ENCODE measurements at regions not wholly inside any gene's neighbourhood (a gene's known extent, or its start where the extent isn't known, plus 50 kb on each side); places are given as distances from the start of the nearest gene placed in this dataset.
"Not testable (repeated sequence)": the region's sequence is repeated elsewhere in the genome, so short reads cannot be mapped to it uniquely, and the experiment has no call there.

DNA sequence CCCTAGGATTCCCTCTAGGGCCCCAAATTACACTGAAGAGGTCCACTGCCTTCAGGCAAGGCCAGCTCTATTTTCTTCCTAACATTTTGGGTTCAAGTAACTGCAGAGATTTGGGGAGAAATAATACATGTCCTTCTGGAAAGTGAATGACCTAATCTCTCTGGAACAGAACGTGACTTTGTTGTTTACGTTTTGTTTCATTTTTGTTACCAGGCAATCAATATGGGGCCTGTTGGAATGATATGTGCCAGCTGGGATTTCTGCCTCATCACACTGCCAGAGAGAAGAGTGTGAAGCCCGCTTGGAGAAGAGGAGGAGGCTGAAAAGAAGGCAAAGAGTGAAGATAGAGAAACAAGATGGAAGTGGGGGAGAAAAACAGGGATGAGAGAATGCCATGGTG is 116.7 kb downstream of the FASLG start:
- H3K4me3 ChIP-seq (ENCODE audit: low read length in 2 of 2): no peak overlapping the region
- H3K9me3 ChIP-seq (ENCODE audit: control insufficient read depth in 2 of 2, low read length in 2 of 2): no peaks in the 10 kb centered on the region
- H3K4me1 ChIP-seq (ENCODE audit: control insufficient read depth, insufficient read depth, low read length): no peaks in the 10 kb centered on the region
- H3K27ac ChIP-seq (ENCODE audit: low read length): peak overlapping the region; percentile 8
- H3K27me3 ChIP-seq (ENCODE audit: control insufficient read depth in 1 of 2, insufficient read depth in 2 of 2, low read length in 2 of 2): no peaks in the 10 kb centered on the region
- H3K36me3 ChIP-seq (ENCODE audit: control insufficient read depth in 2 of 2, insufficient read depth in 2 of 2, low read length in 2 of 2): no peaks in the 10 kb centered on the region
- no peak overlapping the region for H3K9ac ChIP-seq (ENCODE audit: low read length in 2 of 2)

DNA sequence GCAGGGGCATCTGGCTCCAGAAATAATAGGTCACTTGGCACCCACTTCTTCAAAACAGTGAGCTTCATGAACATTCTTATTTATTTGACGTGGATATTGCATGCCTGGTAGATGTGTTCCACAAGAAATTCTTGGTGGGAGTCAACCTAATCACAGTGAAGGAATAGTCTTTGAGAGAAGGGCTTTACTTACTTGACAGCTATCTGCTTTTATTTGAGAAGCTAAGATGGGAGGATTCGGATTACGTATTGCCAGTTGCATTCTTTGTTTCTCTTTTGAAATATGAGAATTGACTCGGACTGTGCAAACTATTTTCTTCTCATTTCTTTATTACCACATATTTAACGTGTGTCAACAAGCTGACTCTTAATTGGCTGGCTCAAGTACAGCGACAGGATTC is 117.2 kb downstream of the FASLG start:
- Histone ChIP-seq H3K9me3 (ENCODE audit: control insufficient read depth in 2 of 2, low read length in 2 of 2) (no peaks in the 10 kb centered on the region), H3K27ac (ENCODE audit: low read length) (no peak overlapping the region), H3K4me1 (ENCODE audit: control insufficient read depth, insufficient read depth, low read length) (no peaks in the 10 kb centered on the region), H3K36me3 (ENCODE audit: control insufficient read depth in 2 of 2, insufficient read depth in 2 of 2, low read length in 2 of 2) (no peaks in the 10 kb centered on the region), H3K9ac (ENCODE audit: low read length in 2 of 2) (no peak overlapping the region), H3K4me3 (ENCODE audit: low read length in 2 of 2) (no peak overlapping the region), H3K27me3 (ENCODE audit: control insufficient read depth in 1 of 2, insufficient read depth in 2 of 2, low read length in 2 of 2) (no peaks in the 10 kb centered on the region)

- no peaks in the 10 kb centered on the region for H3K36me3 ChIP-seq (ENCODE audit: control insufficient read depth in 2 of 2, insufficient read depth in 2 of 2, low read length in 2 of 2)
- no peaks in the 10 kb centered on the region for H3K27me3 ChIP-seq (ENCODE audit: control insufficient read depth in 1 of 2, insufficient read depth in 2 of 2, low read length in 2 of 2)
- no peaks in the 10 kb centered on the region for H3K4me1 ChIP-seq (ENCODE audit: control insufficient read depth, insufficient read depth, low read length)
- peaks cover 0 to 2% of the 10 kb centered on the region in 2 donors for H3K9me3 ChIP-seq (ENCODE audit: control insufficient read depth in 2 of 2, low read length in 2 of 2)
- no peak overlapping the region for H3K4me3 ChIP-seq (ENCODE audit: low read length in 2 of 2)
- no peak overlapping the region for H3K27ac ChIP-seq (ENCODE audit: low read length)
- H3K9ac ChIP-seq (ENCODE audit: low read length in 2 of 2): no peak overlapping the region
Measured at GRCh38 chr1:172777767-172778166, 118.9 kb downstream of the FASLG start.

- Histone ChIP-seq H3K4me1 (ENCODE audit: control insufficient read depth, insufficient read depth, low read length) (no peaks in the 10 kb centered on the region), H3K9ac (ENCODE audit: low read length in 2 of 2) (no peak overlapping the region), H3K36me3 (ENCODE audit: control insufficient read depth in 2 of 2, insufficient read depth in 2 of 2, low read length in 2 of 2) (no peaks in the 10 kb centered on the region), H3K4me3 (ENCODE audit: low read length in 2 of 2) (no peak overlapping the region), H3K9me3 (ENCODE audit: control insufficient read depth in 2 of 2, low read length in 2 of 2) (peaks cover 0 to 6% of the 10 kb centered on the region in 2 donors), H3K27ac (ENCODE audit: low read length) (no peak overlapping the region), H3K27me3 (ENCODE audit: control insufficient read depth in 1 of 2, insufficient read depth in 2 of 2, low read length in 2 of 2) (no peaks in the 10 kb centered on the region)
Measured at GRCh38 chr1:172778456-172779455, 119.9 kb downstream of the FASLG start.

- H3K9ac ChIP-seq (ENCODE audit: low read length in 2 of 2): no peak overlapping the region
- no peaks in the 10 kb centered on the region for H3K4me1 ChIP-seq (ENCODE audit: control insufficient read depth, insufficient read depth, low read length)
- no peak overlapping the region for H3K4me3 ChIP-seq (ENCODE audit: low read length in 2 of 2)
- H3K27me3 ChIP-seq (ENCODE audit: control insufficient read depth in 1 of 2, insufficient read depth in 2 of 2, low read length in 2 of 2): no peaks in the 10 kb centered on the region
- no peak overlapping the region for H3K27ac ChIP-seq (ENCODE audit: low read length)
- H3K9me3 ChIP-seq (ENCODE audit: control insufficient read depth in 2 of 2, low read length in 2 of 2): peaks cover 0 to 6% of the 10 kb centered on the region in 2 donors
- no peaks in the 10 kb centered on the region for H3K36me3 ChIP-seq (ENCODE audit: control insufficient read depth in 2 of 2, insufficient read depth in 2 of 2, low read length in 2 of 2)
Measured at GRCh38 chr1:172779491-172779890, 120.6 kb downstream of the FASLG start.

DNA sequence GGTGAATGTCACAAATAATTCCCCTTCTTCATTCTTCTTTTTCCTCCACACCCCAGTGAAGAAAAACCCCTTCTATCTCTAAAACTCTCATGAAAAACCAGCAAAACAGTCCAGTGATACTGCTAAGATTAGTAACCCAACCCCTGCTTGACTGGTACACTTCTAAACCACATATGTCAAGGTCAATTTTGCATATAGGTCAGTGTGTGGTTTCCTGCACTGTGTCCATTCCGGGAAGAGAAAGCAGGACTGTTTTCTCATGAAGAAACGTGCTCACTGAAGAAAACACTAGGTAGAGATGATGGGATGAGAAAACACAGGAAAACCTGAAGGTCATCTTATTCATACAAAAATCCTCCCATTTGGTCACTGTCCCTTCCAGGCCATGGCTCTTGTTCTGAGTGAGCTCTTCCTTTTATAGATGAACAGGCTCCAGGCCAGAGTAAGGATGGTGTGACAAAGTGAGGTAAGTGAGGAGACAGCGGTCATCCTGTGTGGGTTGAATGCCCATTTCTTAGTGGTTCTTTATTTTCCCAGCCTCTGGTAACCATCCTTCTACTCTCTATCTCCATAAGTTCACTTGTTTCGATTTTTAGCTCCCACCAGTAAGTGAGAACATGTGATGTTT is 122.7 kb downstream of the FASLG start:
- Histone ChIP-seq H3K27ac (ENCODE audit: low read length) (no peak overlapping the region), H3K9ac (ENCODE audit: low read length in 2 of 2) (no peak overlapping the region), H3K4me3 (ENCODE audit: low read length in 2 of 2) (no peak overlapping the region), H3K27me3 (ENCODE audit: control insufficient read depth in 1 of 2, insufficient read depth in 2 of 2, low read length in 2 of 2) (no peaks in the 10 kb centered on the region), H3K9me3 (ENCODE audit: control insufficient read depth in 2 of 2, low read length in 2 of 2) (peaks cover 0 to 6% of the 10 kb centered on the region in 2 donors), H3K4me1 (ENCODE audit: control insufficient read depth, insufficient read depth, low read length) (no peaks in the 10 kb centered on the region), H3K36me3 (ENCODE audit: control insufficient read depth in 2 of 2, insufficient read depth in 2 of 2, low read length in 2 of 2) (no peaks in the 10 kb centered on the region)

DNA sequence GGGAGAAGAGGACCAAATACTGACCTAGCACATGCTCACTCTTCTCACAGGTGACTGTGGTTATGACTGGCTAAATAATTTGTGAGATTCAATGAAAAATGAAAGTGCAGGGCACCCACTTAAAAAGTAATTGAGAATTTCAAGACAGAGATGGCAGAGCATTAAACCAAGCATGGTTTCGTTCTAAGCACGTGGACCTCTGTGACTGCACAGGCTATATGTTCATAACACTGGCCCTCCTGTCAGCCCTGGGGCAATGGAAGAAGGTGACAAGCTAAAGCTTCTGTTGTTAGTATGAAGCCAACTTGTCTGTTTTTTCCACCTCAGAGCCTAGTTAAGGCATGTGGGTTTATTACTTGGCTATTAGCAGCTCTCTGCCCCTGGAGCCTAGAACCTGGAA is 130.9 kb downstream of the FASLG start:
- Histone ChIP-seq H3K27me3 (ENCODE audit: control insufficient read depth in 1 of 2, insufficient read depth in 2 of 2, low read length in 2 of 2) (no peaks in the 10 kb centered on the region), H3K4me1 (ENCODE audit: control insufficient read depth, insufficient read depth, low read length) (no peaks in the 10 kb centered on the region), H3K4me3 (ENCODE audit: low read length in 2 of 2) (no peak overlapping the region), H3K9me3 (ENCODE audit: control insufficient read depth in 2 of 2, low read length in 2 of 2) (no peaks in the 10 kb centered on the region), H3K36me3 (ENCODE audit: control insufficient read depth in 2 of 2, insufficient read depth in 2 of 2, low read length in 2 of 2) (no peaks in the 10 kb centered on the region), H3K9ac (ENCODE audit: low read length in 2 of 2) (no peak overlapping the region), H3K27ac (ENCODE audit: low read length) (no peak overlapping the region)

DNA sequence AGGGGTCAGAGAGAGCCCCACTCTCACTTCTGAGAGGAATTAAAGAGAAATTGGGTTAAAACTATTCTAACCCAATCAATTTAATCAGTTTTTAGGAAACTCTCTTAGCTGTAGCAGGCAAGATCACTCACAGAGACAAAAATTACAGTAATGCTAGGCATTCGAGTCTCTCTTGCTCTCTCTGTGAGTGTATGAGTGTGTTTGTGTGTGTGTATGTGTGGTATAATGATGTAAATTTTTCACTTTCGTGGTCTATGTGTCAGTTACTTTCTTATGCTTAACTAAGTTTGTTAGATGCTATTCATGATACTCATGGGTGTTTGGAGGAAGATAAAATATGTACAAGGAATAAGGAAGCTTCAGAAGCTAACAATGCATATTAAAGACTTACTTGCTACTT is 131.3 kb downstream of the FASLG start:
- H3K27ac ChIP-seq (ENCODE audit: low read length): no peak overlapping the region

GRCh38 chr1:172793823-172794222 is 134.9 kb downstream of the FASLG start:
- no peak overlapping the region for H3K9ac ChIP-seq (ENCODE audit: low read length in 2 of 2)
- H3K4me1 ChIP-seq (ENCODE audit: control insufficient read depth, insufficient read depth, low read length): no peaks in the 10 kb centered on the region
- H3K27me3 ChIP-seq (ENCODE audit: control insufficient read depth in 1 of 2, insufficient read depth in 2 of 2, low read length in 2 of 2): no peaks in the 10 kb centered on the region
- no peak overlapping the region for H3K27ac ChIP-seq (ENCODE audit: low read length)
- no peaks in the 10 kb centered on the region for H3K36me3 ChIP-seq (ENCODE audit: control insufficient read depth in 2 of 2, insufficient read depth in 2 of 2, low read length in 2 of 2)
- no peaks in the 10 kb centered on the region for H3K9me3 ChIP-seq (ENCODE audit: control insufficient read depth in 2 of 2, low read length in 2 of 2)
- no peak overlapping the region for H3K4me3 ChIP-seq (ENCODE audit: low read length in 2 of 2)

More for the DNA sequence above, 131.3 kb downstream of the FASLG start:
- Histone ChIP-seq H3K9ac (ENCODE audit: low read length in 2 of 2) (no peak overlapping the region), H3K27me3 (ENCODE audit: control insufficient read depth in 1 of 2, insufficient read depth in 2 of 2, low read length in 2 of 2) (no peaks in the 10 kb centered on the region), H3K4me3 (ENCODE audit: low read length in 2 of 2) (no peak overlapping the region), H3K36me3 (ENCODE audit: control insufficient read depth in 2 of 2, insufficient read depth in 2 of 2, low read length in 2 of 2) (no peaks in the 10 kb centered on the region), H3K9me3 (ENCODE audit: control insufficient read depth in 2 of 2, low read length in 2 of 2) (no peaks in the 10 kb centered on the region), H3K4me1 (ENCODE audit: control insufficient read depth, insufficient read depth, low read length) (no peaks in the 10 kb centered on the region)

DNA sequence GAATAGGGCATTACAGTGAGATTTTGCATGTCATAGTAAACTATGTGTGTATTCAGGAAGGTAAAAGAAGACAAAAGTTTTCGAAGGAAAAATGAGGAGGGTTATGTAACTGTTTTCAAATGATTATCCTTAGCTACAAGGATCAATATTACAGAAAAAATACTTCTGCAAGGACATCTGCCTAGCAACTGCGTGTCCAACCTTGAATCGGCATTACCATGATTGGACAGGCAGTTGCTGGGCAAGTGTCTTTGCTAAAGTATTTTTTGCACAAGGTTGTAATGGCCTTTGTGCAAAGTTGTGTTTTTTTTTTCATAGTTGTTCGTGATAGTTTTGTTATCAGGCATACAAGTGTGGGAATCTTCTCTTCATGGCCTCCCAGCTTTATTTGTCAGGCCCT is 136.8 kb downstream of the FASLG start:
- H3K4me3 ChIP-seq (ENCODE audit: low read length in 2 of 2): no peak overlapping the region
- H3K27me3 ChIP-seq (ENCODE audit: control insufficient read depth in 1 of 2, insufficient read depth in 2 of 2, low read length in 2 of 2): no peaks in the 10 kb centered on the region
- H3K4me1 ChIP-seq (ENCODE audit: control insufficient read depth, insufficient read depth, low read length): no peaks in the 10 kb centered on the region
- no peaks in the 10 kb centered on the region for H3K9me3 ChIP-seq (ENCODE audit: control insufficient read depth in 2 of 2, low read length in 2 of 2)
- no peaks in the 10 kb centered on the region for H3K36me3 ChIP-seq (ENCODE audit: control insufficient read depth in 2 of 2, insufficient read depth in 2 of 2, low read length in 2 of 2)
- no peak overlapping the region for H3K9ac ChIP-seq (ENCODE audit: low read length in 2 of 2)
- no peak overlapping the region for H3K27ac ChIP-seq (ENCODE audit: low read length)

GRCh38 chr1:172799804-172800203 is 140.9 kb downstream of the FASLG start:
- not testable (repeated sequence) for H3K4me1 ChIP-seq (ENCODE audit: control insufficient read depth, insufficient read depth, low read length); H3K9me3 ChIP-seq (ENCODE audit: control insufficient read depth in 2 of 2, low read length in 2 of 2); H3K27me3 ChIP-seq (ENCODE audit: control insufficient read depth in 1 of 2, insufficient read depth in 2 of 2, low read length in 2 of 2); H3K27ac ChIP-seq (ENCODE audit: low read length); H3K4me3 ChIP-seq (ENCODE audit: low read length in 2 of 2); H3K36me3 ChIP-seq (ENCODE audit: control insufficient read depth in 2 of 2, insufficient read depth in 2 of 2, low read length in 2 of 2); H3K9ac ChIP-seq (ENCODE audit: low read length in 2 of 2)

All from stomach smooth muscle (tissue), 2 donors.